GM21723 (cell line): ENCODE measurements at regions not wholly inside any gene's neighbourhood (a gene's known extent, or its start where the extent isn't known, plus 50 kb on each side); places are given as distances from the start of the nearest gene placed in this dataset.

Source experiments
- ATAC-seq: cut with Tn5 transposase; IDR thresholded peaks from one replicate; pipeline ENCODE4 v1.9.1; 2021; ENCODE audit warnings: mild to moderate bottlenecking, moderate library complexity; ENCODE audit not compliant: unreplicated experiment

DNA sequence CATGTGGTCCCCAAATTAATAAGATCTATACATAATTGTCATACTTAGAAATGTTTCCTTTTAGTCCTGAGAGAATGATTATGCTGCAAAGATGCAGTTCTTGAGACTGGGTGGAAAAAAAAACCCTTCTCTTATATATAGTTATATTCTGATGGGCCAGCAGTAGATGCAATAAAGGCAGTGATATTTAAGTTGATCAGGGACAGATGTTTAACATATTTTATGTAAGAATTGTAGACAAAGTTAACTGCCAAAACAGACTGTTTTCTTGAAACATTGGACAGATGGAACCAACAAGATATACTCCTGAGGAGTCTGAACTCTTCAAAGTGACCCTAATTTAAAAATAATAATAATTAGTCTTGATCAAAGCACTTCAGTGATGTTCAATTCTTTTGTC lies 172.0 kb upstream of the LRIG1 start:
- no peak for ATAC-seq

GRCh38 chr3:66673293-66673692 lies 172.5 kb upstream of the LRIG1 start:
- no peak for ATAC-seq

DNA sequence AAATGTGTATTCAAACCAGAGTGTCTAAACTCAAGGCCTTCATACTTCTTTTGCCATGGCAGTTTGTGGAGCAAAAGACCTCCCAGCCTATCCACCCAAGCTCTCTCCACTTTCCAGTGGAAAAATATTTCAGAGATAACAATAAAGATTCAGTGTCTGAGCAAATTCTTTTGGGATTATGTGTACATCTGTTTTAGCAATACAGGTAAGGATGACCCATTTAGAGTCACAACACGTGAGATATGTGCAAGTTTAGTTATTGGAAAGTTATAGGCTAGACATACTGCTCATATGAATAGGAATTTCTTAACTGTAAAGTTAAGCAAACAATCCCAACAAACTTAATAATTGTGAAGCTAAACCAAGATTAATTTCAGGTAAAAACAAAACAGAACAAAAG lies 174.5 kb upstream of the LRIG1 start:
- ATAC-seq: no peak

DNA sequence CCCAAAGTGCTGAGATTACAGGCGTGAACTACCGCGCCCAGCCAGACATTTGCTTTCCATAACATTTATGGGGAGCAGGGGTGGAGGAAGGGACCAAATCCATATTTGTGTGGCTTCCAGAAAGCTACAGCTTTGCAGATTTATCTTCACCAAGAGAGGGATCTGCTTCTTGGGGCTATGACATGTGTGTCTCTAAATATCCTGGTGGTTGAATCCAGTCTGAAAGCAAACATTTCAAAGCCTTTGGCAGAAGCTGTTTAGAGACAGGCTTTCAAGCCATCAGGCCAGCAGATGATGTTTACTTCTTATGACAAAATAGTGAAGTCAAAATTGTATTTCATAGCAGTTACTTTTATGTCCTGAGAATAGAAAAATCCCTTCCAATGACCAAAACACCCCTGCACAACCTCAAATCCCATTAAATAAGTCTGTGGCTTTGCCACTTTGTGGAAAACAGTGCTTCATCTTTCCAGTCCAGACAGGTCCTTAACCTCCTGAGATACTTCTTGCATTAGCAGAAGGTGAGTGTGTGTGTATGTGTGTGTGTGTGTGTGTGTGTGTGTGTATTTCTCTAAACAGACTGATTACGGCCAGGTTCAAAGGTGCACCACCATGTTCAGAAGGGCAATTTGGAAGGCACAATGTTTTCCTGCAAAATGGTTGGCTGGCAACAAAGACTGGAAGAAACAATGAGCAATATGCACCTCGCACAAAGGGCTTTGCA lies 191.4 kb upstream of the LRIG1 start:
- ATAC-seq: no peak

DNA sequence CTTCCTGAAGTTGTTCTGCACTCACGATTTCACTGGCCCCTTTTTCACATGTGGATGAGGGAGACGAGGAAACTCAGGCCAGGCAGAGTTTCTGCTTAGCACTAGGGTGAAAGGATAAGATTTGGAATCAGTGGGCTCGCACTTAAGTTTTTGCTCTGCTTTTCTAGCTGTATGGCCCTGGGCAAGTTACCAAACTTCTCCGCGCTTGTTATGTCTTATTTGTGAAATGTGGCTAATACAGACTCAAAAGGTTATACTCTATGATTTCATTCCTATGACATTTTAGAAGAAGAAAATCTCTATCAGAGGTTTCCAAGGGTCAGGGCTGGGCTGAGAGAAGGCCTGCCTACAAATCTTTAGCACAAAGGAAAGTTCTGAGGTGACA lies 191.9 kb upstream of the LRIG1 start:
- ATAC-seq: no peak

DNA sequence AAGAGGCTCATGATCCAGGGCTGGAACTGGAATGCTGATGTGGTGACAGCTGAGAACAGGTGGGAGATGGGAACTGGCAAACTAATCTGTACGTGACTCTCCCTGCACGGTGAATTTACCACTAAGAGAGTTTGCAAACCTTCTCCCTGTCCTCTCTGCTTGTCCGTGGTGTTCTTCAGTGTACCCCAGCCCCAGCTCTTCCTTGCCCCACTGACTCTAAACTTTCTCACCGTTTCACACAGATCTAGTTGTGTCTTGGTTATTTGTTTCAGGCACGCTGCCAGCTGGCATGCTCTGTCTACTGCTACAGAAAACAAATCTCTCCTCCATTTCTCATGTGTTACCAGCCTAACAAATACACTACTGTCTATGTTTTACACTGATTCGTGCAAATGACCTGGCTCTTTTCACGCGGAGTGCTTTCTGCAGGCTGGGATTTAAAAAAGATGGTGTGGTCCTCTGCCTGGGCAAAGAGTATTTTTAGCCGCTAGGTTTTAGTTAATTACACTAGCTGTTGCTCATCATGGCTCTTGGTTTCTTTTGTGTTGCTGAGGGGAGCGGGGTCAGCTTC lies 192.7 kb upstream of the LRIG1 start:
- no peak for ATAC-seq

- no peak for ATAC-seq
These were observed 201.3 kb upstream of the LRIG1 start for GRCh38 chr3:66702126-66702525.

- no peak for ATAC-seq
These were observed 202.7 kb upstream of the LRIG1 start for GRCh38 chr3:66703501-66703900.

DNA sequence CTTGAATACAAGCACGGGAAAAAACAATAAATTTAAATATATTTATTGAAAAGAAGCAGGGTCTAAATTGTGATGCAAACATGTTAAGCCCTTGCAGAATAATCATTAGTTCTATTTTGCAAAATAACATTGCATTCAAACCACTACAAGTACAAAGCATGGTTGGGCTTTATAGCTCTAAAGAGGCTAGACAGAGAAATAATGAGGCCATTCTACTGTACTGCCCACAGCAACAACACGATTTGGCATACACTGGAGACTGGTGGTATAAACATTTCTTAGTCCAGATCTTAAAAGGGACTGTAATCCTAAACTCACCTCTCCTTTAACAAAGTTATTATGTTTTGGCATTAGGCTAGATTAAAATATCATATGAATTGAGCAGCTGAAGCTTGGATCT lies 204.3 kb upstream of the LRIG1 start:
- no peak for ATAC-seq

- ATAC-seq: no peak
These were observed 206.1 kb upstream of the LRIG1 start for GRCh38 chr3:66706890-66707289.

DNA sequence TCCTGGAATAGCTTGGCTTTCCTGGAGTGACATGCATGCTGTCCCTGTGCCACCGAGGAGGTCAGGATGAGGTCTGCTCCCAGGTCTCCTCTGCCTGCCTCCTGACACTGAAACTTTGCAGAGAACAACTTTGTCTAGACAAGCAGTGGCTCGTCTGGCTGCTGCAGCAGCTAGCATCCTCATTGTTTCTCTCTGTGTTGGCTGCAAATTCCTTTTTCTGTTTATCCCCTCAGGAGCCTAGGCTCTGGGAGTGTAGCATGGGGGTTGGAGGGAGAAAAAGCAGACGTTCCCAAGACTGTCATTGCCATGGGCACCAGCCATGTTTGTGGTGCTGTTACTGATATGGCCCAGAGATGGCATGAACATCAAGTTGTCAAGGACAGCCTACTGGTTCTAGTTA lies 208.7 kb upstream of the LRIG1 start:
- no peak for ATAC-seq

DNA sequence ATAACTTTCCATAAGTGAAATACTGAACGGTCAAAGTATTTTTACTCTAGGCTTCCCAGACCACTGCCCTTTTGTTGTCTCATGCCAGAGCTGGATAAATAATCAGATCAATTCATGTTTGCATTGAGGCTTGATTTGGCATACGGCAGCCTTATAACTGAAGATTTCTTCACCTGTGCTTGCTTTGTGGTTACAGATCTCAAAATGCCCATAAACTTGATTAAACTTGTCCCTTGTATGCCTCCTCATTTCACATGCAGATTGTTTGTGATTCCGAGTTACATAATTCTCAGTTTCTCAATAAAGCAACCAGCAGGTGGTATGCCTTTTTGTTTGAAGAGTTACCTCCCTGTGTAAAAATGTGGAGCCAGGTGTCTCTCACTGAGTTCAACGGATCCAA lies 211.4 kb upstream of the LRIG1 start:
- ATAC-seq: no peak

- ATAC-seq: no peak
These were observed 213.1 kb upstream of the LRIG1 start for GRCh38 chr3:66713921-66714320.

DNA sequence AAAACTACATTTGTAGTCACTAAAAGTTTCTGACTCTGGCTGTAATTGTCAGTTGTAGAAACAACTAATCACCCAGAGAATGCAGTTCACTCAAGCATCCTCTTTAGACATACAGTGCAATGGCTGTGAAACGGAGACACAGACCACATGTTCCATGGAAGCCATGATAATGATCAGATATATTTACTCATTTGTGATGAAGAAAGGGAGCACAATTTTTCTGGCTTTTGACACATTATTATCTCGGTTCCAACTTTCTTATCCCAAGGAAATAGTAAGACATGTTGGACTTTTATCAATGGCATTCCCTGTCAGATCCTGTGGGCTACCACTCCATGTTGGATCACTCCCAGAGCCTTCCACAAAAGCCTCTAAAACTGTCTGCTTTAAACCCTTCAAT lies 215.0 kb upstream of the LRIG1 start:
- ATAC-seq: no peak

GRCh38 chr3:66717806-66718205 lies 217.0 kb upstream of the LRIG1 start:
- no peak for ATAC-seq

- ATAC-seq: no peak
These were observed 219.1 kb upstream of the LRIG1 start for GRCh38 chr3:66719796-66720356.

DNA sequence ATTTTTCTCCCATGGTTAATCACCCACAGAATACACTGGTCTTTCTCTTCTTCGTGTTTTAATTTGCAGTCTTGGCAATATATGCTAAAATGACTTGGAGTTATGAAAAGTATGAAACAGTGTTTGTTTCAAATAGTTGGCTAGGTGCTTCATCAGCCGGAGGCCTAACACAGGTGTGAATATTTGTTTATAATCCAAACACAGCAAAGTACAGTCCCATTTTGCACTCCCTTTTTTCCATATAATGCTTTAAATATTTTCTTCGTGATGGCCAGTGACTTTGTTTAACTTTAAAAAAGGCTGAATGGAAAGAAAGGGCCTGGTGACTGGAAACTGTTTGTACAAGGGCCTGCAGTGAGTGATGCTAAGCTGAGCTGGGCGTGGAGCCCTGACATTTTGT lies 219.7 kb upstream of the LRIG1 start:
- no peak for ATAC-seq

GRCh38 chr3:66722675-66723074 lies 221.9 kb upstream of the LRIG1 start:
- no peak for ATAC-seq

DNA sequence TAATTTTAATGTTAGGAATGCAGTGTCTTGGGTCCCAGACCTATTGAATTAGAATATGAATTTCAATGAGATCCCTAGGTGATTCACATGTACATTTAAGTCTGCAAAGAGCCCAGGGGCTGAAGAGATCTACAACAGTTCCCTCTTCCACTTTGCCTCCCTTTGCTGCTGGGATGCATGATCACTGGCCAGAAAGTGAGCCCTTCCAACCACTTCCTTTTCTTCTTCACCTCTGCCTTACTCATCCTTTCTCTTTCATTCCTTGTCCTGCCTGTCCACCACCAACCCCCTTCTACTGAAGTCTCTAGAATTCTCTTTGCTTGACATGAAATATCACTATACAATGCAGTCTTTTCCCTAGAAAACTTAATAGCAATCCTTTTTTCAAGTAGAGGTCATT lies 222.4 kb upstream of the LRIG1 start:
- ATAC-seq: no peak

DNA sequence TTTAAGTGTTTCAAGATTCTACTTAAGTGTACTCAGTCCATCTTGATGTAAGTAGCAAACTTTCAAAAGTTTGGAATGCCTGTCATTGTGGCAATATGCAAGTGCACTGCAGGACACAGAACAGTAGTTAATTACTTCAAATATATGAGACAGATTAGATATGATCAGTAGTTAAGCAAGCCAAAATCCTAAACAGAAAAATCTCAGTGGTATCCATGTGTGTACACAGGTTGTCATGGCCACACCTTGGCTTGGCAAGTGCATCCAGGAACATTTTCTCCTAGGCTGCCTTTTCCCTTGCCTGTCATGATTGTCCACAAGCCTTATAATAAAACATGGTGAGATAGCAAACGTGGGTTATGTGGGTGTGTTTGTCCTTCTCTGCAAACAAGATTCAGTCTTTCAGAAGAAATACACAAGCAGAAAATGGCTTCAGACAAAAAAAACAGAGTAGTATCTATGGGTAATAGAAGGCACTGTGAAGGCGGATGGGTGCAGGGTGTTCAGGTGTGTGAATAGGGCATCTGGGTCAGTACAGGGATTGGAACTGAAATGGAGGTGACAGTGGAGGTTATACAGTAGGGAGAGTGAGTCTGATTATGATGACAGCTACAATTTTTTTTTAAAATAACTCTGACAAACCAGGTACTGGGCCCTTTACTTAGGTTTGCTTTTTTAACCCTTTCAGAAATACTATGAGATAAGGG lies 229.0 kb upstream of the LRIG1 start:
- no peak for ATAC-seq

DNA sequence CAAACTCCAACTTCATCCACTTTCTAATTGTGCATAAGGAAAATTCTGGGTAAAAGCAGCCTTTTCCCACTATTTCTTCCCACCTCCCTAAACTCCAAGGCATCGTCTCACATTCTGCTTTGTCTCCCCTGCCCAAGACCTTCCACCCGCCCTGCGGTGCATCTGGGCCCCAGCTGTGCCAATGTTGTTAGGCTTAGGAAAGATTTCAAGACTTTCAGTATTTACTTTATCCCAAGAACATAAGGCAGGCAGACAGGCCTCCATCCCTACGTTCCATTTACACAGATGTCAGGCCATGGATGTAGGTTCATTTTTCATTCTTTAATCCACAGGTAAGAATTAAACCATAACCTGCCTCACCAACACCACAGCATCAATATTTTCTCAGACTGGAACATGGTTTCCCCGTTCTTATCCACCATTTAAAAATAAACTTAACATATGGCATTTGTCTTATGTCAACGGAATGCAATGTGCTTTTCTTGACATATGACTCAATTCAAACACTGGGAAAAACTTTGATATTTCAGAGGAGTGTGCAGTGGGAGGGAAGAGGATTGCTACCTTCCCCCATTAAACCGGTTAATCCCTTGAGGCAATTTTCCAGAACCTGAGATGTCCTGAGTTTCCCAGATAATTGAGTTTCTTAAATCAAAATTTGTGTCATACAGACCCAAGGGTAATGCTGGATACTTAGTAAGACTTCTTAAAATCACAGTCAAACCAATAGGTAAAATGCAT lies 238.0 kb upstream of the LRIG1 start:
- ATAC-seq: no peak
